UCSD-AML1 (cell line): ENCODE measurements at regions not wholly inside any gene's neighbourhood (a gene's known extent, or its start where the extent isn't known, plus 50 kb on each side); places are given as distances from the start of the nearest gene placed in this dataset.

Experiments used
- DNase-seq: peaks from one replicate; lab custom pipeline; 2025; ENCODE audit not compliant: unreplicated experiment; lab: John Stamatoyannopoulos, UW

DNA sequence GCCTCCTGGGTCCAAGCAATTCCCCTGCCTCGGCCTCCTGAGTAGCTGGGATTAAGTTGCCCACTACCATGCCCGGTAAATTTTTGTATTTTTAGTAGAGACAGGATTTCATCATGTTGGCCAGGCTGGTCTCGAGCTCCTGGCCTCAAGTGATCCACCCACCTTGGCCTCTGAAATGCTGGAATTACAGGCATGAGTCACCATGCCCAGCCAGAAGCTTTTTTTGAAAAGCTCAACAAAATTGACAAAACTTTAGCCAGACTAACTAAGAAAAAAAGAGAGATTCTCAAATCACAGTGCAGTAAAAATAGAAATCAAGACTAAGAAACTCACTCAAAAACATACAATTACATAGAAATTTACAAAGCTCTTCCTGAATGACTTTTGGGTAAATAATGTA, 420.6 kb downstream of the COL12A1 start:
- no peak for DNase-seq

DNA sequence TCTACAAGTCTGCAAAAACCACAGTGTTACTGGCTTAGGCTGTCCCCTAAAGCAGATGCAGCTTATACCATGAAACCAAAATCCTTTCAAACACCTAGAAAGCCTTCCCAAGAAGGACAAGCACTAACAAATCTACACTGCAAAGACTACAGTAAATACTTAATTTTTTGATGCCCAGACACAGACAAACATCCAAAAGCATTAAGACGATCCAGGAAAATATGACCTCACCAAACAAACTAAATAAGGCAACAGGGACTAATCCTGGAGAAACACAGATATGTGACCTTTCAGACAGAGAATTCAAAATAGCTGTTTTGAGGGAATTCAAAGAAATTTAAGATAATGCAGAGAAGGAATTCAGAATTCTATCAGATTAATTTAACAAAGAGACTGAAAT, 423.5 kb downstream of the COL12A1 start:
- DNase-seq: no peak

DNA sequence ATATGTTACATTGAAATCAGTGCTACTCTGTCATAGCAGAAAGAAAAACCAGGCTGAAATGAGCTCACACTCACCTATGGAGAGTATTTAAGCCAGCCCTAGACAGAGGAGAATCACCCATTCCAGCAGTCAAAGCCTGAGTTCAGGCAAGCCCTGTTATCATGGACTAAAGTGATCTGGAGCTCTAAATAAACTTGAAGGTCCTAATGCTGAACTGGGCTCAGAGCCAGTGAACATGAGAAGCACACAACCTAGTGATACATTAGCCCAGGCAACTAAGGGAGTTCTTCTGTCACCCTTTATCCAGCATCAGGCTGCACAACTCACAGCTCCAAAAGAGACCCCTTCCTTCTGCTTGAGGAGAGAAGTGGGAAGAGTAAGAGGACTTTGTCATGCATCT, 425.0 kb downstream of the COL12A1 start:
- DNase-seq: no peak

DNA sequence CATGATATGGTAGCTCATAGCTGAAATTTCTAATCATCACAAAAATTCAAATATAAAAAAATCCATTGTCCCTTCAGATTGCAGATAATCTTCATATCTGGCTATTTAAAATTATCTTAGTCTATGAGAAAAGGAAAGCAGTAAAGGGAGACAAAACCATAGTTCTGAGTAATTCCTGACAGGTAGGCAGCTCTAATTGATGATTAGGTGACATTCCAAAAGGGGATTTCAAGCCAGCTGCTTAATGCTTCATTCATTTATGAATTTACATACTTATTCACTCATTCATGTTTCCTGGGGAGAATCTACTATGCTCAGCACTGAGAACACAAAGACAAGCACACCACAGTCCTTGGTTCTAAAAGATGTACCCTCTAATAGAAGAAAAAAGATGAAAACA, 437.1 kb downstream of the COL12A1 start:
- DNase-seq: no peak

DNA sequence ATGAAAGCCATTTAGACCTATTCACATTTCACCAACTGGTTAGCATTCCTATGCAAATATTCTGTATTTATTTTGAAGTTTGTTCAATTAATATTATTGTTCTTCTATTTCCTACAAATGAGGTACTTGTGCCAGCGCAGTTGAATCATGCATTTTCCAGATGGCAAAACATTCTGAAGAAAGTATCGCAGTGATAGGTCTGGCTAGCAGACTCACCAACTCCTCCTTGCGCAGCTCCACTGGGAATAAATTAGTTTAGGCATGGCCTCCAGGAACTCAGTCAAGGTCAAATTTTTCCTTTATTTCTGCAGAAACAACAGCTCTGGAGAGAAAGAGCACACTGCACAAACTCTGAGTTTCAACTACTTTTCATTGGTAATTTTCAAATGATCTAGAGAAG, 437.7 kb downstream of the COL12A1 start:
- DNase-seq: no peak

DNA sequence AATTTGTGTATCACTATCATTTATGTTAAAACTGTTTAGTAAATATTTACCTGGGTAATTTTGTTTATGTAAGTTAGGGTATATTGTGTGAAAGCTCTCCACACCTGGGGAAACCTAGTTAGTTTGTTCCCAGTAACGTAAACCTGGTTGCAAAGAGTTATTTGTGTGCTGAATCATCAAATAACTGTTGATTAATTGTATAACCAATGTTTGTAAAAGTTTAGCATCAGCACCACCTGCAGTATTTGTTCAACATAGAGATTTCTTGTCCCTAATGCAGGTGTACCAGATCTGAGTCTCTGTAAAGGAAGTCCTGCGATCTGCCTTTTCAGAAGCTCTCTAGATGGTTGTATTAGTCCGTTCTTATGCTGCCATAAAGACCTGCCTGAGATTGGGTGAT, 440.4 kb downstream of the COL12A1 start:
- no peak for DNase-seq

DNA sequence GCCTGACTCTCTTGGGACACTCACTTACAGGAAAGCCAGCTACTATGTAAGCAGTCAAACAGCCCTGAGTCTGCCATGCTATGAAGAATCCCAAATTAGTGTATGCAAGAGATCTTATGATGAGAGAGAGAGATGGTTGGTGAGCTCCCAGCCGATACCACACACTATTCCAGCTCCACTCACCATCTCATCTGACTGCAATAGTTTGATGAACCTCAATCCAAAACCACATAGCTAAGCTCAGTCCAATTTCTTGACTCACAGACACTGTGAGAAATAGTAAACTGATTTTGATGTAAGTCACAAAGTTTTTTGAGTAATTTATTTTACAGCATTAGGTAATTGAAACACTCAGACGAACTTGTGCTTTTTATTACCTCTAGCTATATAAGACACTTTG, 441.4 kb downstream of the COL12A1 start:
- no peak for DNase-seq

GRCh38 chr6:74762841-74763240, 443.0 kb downstream of the COL12A1 start:
- no peak for DNase-seq

- no peak for DNase-seq
Observed at GRCh38 chr6:74757813-74758212, 448.0 kb downstream of the COL12A1 start.

- no peak for DNase-seq
Observed at GRCh38 chr6:74756923-74757322, 448.9 kb downstream of the COL12A1 start.

DNA sequence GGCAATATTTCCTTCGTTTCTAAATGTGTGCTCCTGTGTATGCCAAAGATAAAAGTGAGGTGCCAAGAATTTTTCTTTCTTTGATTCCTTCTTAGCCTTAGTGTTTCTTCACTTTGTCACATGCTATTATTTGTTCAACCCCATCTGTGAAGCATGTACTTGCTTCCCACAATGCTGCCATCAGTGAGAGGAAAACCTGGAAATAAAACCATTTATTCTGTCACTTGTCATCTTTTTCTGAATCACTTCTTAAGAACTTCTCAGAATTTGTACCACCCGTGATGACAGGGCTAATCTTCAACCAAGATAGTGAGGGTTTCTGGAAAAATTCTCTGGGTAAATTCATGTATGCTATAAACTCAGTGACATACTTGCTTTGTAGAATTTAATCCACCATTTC, 450.1 kb downstream of the COL12A1 start:
- no peak for DNase-seq

DNA sequence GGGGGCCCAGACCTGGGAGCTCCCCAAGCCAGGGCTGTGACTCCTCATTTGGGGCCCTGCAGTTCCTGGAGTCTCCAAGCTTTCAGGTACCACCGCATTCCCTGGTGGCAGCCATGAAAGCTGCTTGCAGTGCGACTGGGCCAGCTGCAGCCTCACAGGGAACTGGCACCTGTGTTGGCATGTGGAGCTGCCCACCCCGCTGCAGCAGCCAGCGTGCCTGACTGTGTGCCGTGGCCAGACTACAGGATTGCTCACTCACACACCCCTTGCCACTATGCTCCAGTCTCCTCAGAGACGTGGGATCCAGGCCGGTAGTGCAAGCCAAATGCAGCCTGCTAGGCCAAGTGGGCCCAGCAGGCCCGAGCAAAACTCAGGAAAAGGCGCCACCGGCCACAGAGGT, 450.7 kb downstream of the COL12A1 start:
- no peak for DNase-seq

GRCh38 chr6:74753883-74754600, 451.8 kb downstream of the COL12A1 start:
- no peak for DNase-seq

GRCh38 chr6:74752303-74752702, 453.6 kb downstream of the COL12A1 start:
- no peak for DNase-seq

DNA sequence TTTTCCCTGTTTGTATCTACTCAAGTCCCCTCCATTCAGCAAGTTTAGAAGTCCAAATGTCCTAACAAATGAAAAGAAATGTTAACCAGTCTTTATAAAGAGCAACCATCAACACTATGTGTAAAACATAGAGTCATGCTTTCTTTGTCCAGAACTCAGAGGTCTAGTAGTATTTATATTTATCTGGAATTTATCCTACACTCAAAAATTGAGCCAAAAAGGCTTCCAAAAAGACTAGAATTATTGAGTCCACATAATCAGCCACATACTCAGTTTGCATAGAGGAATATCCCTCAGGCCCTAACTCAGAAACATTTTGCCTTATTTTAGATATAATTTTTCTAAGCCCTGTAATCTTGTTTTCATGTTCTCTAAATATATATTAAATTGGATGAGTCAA, 455.0 kb downstream of the COL12A1 start:
- DNase-seq: no peak

DNA sequence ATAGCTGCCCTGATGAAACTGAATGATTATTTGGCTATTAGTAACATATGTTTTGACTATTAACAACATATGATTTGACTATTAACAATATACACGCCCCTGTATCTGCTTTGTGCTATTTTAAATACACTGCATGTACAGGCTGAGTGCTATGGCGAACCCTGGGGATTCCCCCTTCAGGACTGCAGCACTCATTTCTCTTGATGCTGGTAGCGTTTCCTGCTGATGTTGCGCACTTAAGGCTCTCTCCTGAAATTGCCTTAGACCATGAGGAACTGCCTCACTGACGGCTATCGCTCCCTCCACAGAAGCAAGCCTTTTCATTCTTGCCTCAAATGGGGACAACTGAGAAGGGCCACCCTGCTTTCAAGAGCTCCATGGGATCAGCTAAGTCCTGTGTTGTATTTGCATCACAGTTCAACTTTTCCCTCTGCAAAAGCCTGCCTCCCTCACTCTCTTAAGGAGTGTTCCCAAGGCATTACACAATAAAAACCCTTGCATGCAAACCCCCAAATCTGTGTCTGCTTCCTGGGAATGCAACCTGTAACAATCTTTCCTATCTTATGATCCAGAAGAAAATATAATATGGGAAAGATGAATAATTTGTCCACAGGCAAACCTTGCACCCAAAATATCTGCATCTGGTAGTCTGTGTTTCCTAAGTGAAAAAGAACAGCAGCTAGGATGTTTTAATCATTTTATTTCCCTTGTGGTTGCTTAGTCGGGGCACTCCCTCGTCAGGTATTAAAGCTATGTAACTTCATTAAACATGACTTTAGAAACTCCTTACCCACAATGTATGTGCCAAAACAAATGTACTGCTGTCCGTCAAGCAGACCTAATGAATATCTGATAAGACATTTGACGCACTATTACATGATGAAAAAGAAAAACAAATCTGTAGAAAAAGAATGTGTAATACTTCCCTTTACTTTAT, 456.4 kb downstream of the COL12A1 start:
- no peak for DNase-seq

DNA sequence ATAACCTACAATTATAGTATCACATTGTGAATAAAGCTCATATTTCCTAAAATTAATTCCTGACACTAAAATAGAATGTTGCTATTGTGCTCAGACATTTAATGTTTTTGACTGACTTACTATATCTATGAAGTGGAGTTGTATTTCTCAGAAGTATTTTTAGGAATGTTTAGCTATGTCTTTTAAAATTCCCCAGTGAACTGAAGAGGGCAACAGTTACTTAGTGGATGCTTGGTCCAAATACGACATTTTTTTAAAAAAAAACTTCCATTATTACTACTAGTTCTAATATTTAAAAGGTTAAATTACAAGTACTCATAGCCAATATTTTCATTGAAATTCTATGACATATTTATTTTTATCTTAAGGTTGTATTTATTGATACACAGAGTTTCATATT, 460.2 kb downstream of the COL12A1 start:
- DNase-seq: no peak

DNA sequence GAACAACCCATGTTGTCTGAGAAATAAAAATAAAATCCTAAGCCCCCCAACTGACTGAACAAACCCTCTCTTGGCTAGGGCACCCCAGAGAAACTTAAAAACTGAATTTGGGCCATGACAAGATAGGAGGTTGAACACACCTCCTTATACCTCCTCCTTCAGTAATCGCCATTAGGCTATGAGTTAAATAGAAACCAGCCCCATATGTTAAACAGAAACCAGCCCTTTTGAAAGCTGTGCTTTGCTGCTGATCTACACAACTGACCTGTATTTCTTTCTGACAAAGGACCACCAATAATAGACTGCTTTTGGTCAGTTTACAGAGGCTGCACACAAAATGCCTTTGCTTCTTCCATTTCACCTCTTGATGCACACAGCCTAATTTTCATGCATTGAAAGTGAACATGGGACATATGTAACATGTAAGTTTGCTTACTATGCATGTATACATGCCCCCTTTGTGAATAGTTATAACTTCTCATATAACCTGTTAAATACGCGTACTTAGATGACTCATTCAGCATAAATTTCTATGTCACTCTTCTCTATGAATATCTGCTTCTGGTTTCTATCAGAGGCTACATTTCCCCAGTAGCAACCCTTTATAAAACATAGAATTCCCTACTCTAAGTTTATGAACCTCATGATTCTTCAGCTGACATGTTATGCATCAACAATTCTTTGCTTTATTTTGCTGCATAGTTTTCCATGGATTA, 462.9 kb downstream of the COL12A1 start:
- DNase-seq: no peak

DNA sequence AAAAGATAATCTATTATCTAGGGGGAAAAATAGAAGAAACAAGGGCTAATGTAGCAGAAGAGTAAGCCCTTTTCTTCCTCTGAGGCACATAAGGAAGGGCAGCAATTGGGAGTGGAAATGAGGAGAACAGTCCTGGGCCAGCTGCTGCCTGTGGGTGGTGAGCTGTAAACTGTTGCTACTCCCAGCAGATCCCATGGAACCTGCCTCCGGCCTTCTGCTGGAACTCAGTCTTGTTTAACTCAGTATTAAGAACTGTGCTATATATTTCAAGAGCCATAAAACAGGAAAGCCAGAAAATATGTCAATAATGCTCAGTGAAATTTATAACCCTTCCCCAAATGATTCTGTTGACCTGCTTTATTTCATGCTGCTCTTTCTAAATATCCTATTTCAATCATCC, 464.2 kb downstream of the COL12A1 start:
- DNase-seq: no peak

DNA sequence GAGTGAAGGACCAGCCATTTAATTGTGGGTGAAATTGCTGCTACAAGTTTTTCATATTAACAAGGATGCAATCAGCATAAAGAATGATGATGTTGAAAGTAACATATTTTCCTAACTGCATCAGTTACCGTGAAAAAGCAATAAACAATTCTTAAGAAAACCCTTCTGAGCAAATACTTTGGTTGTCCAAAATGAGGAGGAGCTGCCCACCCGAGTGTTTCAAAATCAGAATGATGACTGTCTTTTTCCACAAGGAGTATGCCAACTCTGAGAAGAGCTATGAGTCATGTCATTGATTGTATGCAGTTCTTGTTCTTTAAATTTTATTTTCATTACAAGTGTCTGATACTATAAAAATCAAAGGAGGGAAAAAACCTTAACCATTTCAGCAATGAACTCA, 470.5 kb downstream of the COL12A1 start:
- DNase-seq: no peak

DNA sequence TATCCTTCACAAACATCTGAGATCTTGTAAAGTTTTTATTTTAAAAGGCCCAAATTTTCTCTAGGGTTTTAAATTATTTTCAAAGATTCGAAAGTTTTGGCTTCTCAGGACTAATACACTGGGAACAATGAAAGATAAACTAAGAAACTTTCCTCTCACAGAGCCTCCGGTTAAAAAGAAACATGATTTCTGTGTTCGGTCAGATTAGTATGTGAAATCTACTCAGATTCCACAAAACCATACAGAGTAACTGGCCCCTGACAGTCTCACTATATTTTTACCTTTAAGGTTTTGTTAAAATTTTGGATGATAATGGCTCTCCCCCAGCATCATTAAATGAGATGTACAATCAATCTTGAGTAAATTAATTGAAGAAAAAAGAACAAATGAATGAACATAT, 471.0 kb downstream of the COL12A1 start:
- no peak for DNase-seq
